Adrenal gland (tissue), 9 donors: ENCODE measurements at regions not wholly inside any gene's neighbourhood (a gene's known extent, or its start where the extent isn't known, plus 50 kb on each side); places are given as distances from the start of the nearest gene placed in this dataset.

Experiments used
- DNase-seq, 7 donors: peaks; one replicate each; pipeline ENCODE4 v3.0.0-alpha.2; 2019 to 2020
- H3K27ac ChIP-seq, 5 donors: fragments of 200-600 bp; sonication (generic) in 4 of 5; 1 replicate in 3 of 5; 2 replicates in 2 of 5; pipeline versions ENCODE4 v1.5.1 to v1.8.0; 2016 to 2020; ENCODE audit warnings: mild to moderate bottlenecking in 1 of 5
- H3K27me3 ChIP-seq: fragments of 200-600 bp; 2 replicates; pipeline ENCODE4 v1.8.0; 2021
- H3K36me3 ChIP-seq, 2 donors: fragments of 200-600 bp; replicated peaks in 1 of 2; 1 replicate in 1 of 2; 2 replicates in 1 of 2; pipeline versions ENCODE4 v1.5.1 to v1.8.0; 2018 to 2022
- H3K4me1 ChIP-seq, 2 donors: fragments of 200-600 bp; replicated peaks in 1 of 2; 1 replicate in 1 of 2; 2 replicates in 1 of 2; pipeline versions ENCODE4 v1.5.1 to v1.8.0; 2018 to 2021
- H3K4me3 ChIP-seq, 4 donors: fragments of 200-600 bp; sonication (generic) in 3 of 4; one replicate each; pipeline ENCODE4 v1.5.1; 2016 to 2018
- H3K9me3 ChIP-seq, 3 donors: fragments of 200-600 bp; sonication (generic) in 1 of 3; replicated peaks in 1 of 3; 1 replicate in 2 of 3; 2 replicates in 1 of 3; pipeline versions ENCODE4 v1.5.1 to v1.8.0; 2016 to 2021
- POLR2A ChIP-seq, 2 donors: fragments of 450-650 bp; IDR thresholded peaks; one replicate each; pipeline ENCODE4 v1.6.1; 2017; ENCODE audit warnings: antibody characterized with exemption in 2 of 2, mild to moderate bottlenecking in 2 of 2, moderate library complexity in 1 of 2
- WGBS, 4 donors: extraction: QIAGEN DNeasy Blood & Tissue Kit in 2 of 4; methylation state at CpG; one replicate each; pipeline versions ENCODE4 v1.1.5 to v1.1.7; 2013 to 2017; 5-methylcytosine and 5-hydroxymethylcytosine counted together
- intact Hi-C, 2 donors: fragments of 100-400 bp; cut with DNase I; formaldehyde crosslinking; loops; one replicate each; pipeline versions ENCODE4 v1.14.1 to v1.15.0; 2022 to 2023
- TF ChIP-seq, protein P1 (sequence below), 6 experiments: fragments of 450-650 bp in 4 of 6; fragments of 200-600 bp in 2 of 6; sonication (generic) in 1 of 6; IDR thresholded peaks; 1 replicate in 5 of 6; 2 replicates in 1 of 6; pipeline versions ENCODE4 v1.5.1 to v1.8.0; 2016 to 2021; ENCODE audit warnings: antibody characterized with exemption in 6 of 6, mild to moderate bottlenecking in 2 of 6, moderate library complexity in 1 of 6
- donor health status: healthy with polysubstance abuse.
- donor health status: Bipolar disorder and iron deficiency.
- donor health status: DM: yes; HTN: yes; CAD: no.
- donor health status: DM: no; HTN: no; CAD: no.
- donor health status: DM: no; HTN: no; CAD: no.

DNA sequence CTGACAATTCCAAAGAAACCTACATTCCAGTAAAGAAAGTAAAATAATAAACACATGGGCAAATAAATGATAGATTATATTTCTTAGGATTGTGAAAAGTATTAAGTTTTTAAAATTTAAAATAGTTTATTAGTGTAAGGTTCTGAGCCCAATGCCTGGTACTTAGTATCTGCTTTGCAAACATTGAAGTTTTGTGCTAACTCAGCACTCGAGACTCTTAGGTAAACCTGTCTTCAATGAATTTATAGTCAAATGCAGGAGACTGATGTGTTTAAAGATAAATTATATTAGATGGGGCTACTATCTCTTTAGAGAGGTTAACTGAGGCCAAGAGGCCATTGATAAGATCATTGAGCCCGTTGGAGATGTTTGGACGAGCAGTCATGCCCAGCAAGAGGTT, 138.3 kb upstream of the SALL1 start:
- TF ChIP-seq, protein P1, sequence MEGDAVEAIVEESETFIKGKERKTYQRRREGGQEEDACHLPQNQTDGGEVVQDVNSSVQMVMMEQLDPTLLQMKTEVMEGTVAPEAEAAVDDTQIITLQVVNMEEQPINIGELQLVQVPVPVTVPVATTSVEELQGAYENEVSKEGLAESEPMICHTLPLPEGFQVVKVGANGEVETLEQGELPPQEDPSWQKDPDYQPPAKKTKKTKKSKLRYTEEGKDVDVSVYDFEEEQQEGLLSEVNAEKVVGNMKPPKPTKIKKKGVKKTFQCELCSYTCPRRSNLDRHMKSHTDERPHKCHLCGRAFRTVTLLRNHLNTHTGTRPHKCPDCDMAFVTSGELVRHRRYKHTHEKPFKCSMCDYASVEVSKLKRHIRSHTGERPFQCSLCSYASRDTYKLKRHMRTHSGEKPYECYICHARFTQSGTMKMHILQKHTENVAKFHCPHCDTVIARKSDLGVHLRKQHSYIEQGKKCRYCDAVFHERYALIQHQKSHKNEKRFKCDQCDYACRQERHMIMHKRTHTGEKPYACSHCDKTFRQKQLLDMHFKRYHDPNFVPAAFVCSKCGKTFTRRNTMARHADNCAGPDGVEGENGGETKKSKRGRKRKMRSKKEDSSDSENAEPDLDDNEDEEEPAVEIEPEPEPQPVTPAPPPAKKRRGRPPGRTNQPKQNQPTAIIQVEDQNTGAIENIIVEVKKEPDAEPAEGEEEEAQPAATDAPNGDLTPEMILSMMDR (IDR thresholded peaks at IDR 0.05): no peak
- no peak for TF ChIP-seq POLR2A (IDR thresholded peaks at IDR 0.05)
- no peak overlapping the region for H3K4me3 ChIP-seq
- DNase-seq: no peak
- no peaks in the 10 kb centered on the region for H3K4me1 ChIP-seq
- H3K27me3 ChIP-seq: no peaks in the 10 kb centered on the region
- WGBS, 4 donors: 30 to 44% (median 37%) methylated on average over 3 of the region's 3 CpGs
- H3K36me3 ChIP-seq: no peaks in the 10 kb centered on the region
- intact Hi-C loops: no loop called here
- no peak overlapping the region for H3K27ac ChIP-seq
- no peaks in the 10 kb centered on the region for H3K9me3 ChIP-seq

DNA sequence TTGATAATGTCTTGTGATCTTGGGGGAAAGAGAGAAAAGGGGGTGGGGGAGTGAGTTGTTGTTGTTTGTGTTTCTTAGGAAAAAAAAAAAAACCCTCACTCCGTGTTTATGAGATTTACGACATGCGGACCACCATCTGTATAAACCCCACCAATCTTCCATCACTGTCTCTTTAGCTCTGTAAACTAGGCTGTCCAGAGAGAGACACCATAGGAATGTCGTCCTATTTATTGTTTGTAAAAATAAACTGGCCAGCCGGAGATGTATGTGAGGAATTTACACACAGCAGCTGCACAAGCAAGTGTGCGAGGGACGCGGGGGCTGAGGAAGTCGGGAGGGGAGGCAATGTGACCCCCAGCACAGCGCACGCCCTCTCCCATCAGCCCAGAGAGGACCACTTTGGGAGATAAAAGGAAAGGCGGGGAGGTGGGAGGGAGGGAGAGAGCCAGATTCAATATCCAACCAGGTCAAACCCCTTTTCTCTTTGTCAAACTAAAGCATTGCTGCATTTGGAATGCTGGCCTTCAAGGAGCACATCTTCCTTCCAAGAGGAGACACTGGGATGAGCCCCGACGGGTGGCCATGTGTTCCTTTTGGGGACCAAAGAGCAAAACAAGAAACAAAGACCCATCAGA, 136.2 kb upstream of the SALL1 start:
- no peak for DNase-seq
- H3K4me1 ChIP-seq: no peaks in the 10 kb centered on the region
- intact Hi-C loops: no loop called here
- TF ChIP-seq, protein P1 (IDR thresholded peaks at IDR 0.05): no peak
- TF ChIP-seq POLR2A (IDR thresholded peaks at IDR 0.05): no peak
- no peaks in the 10 kb centered on the region for H3K27me3 ChIP-seq
- H3K27ac ChIP-seq: no peak overlapping the region
- no peak overlapping the region for H3K4me3 ChIP-seq
- no peaks in the 10 kb centered on the region for H3K9me3 ChIP-seq
- 23 to 30% (median 28%) methylated on average over 14 of the region's 14 CpGs for WGBS, 4 donors
- H3K36me3 ChIP-seq: no peaks in the 10 kb centered on the region

DNA sequence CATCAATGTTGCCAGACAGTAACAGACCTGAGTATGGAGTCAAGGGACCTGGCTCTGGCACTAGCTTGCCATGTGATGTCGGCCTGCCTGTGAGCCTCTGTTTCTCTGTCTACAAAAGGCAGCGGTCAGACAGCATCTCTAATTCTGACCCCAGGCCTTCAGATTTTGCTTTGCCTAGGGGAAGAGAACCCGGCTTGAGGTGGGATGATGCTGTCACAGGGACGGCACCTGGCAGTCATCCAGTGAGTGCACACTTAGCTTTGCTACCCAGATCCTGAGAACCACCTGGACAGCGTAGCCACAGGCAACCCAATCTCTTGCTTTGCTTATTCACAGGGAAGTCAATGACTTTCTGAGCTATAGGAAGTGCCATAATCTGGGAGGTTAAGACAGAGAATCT, 135.2 kb upstream of the SALL1 start:
- no peaks in the 10 kb centered on the region for H3K4me1 ChIP-seq
- no peak for TF ChIP-seq POLR2A (IDR thresholded peaks at IDR 0.05)
- TF ChIP-seq, protein P1 (IDR thresholded peaks at IDR 0.05): no peak
- no peak overlapping the region for H3K4me3 ChIP-seq
- no peaks in the 10 kb centered on the region for H3K9me3 ChIP-seq
- DNase-seq: no peak
- H3K36me3 ChIP-seq: no peaks in the 10 kb centered on the region
- no peaks in the 10 kb centered on the region for H3K27me3 ChIP-seq
- H3K27ac ChIP-seq: no peak overlapping the region
- intact Hi-C loops: no loop called here
- 67 to 88% (median 77%) methylated on average over 3 to 5 of the region's 5 CpGs for WGBS, 4 donors

DNA sequence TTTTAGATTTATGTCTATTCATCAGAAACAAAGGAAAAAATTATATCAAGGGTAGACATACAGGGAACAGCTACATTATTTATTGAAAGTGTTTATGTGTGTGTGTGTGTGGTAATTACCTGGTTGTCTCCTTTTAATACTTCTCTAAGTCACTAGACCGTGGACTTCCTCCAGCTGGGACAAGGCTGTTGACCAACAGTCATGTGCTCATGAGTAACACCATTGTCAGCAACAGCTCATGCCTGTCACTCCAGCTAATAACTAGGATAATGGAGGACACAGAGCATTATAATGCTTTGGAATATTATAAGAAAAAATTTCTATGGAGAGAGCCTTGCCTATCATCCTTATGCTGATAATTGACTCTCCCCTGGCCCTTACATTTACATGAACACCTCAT, 125.3 kb upstream of the SALL1 start:
- DNase-seq: no peak
- Histone ChIP-seq H3K27me3 (no peaks in the 10 kb centered on the region), H3K4me1 (no peaks in the 10 kb centered on the region), H3K9me3 (no peaks in the 10 kb centered on the region), H3K36me3 (no peaks in the 10 kb centered on the region), H3K4me3 (no peak overlapping the region), H3K27ac (no peak overlapping the region)
- WGBS, 4 donors: 47 to 69% (median 64%) methylated on average over 1 of the region's 1 CpG
- intact Hi-C loops: no loop called here
- TF ChIP-seq, protein P1 (IDR thresholded peaks at IDR 0.05): no peak
- TF ChIP-seq POLR2A (IDR thresholded peaks at IDR 0.05): no peak
